ENCODE measurements at regions not wholly inside any gene's neighbourhood (a gene's known extent, or its start where the extent isn't known, plus 50 kb on each side); places are given as distances from the start of the nearest gene placed in this dataset.

- DNase-seq (ENCODE audit: low spot score), result no peak
- intact Hi-C loops (cut with DNase I), result no loop called here
Observed at GRCh38 chr4:31592293-31592692, 872.1 kb downstream of the PCDH7 start.

DNA sequence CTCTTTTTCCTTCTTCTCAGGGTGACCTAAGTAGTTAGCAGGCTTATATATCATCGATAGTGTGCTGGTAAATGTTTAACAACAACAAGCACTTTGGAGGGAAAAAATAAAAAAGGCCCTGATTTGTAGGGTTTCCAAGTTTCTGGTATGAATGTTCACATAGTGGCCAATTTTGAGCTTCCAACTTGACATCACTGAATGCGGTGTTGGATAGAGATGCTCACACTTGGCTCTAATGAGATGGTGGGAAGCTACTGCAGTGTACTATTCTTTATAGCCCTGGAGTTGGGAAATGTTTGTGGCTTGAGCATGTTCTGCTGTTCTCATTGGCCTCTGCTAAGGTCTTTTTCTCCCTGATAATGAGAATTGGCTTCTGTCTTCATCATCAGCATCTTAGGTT, 875.3 kb downstream of the PCDH7 start:
- intact Hi-C loops (cut with DNase I), result no loop called here
- no peak for DNase-seq (ENCODE audit: low spot score)

- intact Hi-C loops (cut with DNase I), result no loop called here
- DNase-seq (ENCODE audit: low spot score), result no peak
Observed at GRCh38 chr4:31598639-31599038, 878.5 kb downstream of the PCDH7 start.

DNA sequence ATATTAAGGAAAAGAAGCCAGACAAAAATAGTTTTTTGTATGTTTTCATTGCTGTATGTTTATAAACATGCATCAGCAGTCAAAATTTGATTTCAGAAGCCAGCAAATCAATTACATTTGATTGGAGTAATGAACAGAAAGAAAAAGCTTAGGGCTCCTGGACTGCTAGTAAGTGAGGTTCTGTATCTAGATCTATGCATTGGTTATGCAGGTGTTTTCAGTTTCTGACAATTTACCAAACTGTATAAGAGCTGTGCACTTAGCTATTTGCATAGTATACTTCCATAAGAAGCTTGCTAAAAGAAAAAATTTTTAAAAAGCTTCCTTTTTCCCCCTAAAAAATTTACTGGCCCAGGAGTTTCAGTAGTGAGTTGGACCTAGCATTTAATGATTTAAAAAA, 881.6 kb downstream of the PCDH7 start:
- intact Hi-C loops (cut with DNase I), result no loop called here
- no peak for DNase-seq (ENCODE audit: low spot score)

DNA sequence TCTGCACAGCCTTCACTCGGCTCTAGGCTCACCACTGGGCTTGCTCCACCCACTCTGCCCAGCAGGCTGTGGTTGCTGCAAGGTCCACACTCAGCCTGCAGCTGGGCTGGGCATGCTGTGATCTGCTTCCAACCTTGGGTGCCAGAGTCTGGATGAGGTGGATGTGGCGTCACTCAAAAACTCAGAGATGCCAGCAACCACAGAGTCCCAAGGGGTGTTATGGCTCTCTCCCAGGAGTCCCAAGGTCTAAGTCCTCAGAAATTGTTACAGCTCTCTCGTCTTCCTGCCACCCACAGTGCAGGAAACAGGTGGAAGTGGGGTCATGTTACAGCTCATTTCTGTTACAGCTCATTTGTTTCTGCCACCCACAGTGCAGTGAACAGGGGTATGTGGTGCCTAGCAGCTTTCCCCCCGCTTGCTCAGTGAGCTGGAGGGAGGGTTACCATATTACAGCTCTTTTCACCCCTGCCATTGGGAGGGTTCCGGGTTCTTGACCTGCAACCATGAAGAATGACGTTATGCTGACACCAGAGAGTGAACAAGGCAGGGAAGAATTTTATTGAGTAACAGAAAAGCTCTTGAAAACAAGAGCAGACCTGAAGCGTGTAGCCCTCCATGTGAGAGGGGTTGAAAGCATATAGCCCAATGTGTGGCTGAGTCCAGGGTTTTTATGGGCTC, 893.9 kb downstream of the PCDH7 start:
- no peak for DNase-seq (ENCODE audit: low spot score)
- intact Hi-C loops (cut with DNase I), result no loop called here

- no peak for DNase-seq (ENCODE audit: low spot score)
- intact Hi-C loops (cut with DNase I), result no loop called here
Observed at GRCh38 chr4:31617667-31618066, 897.5 kb downstream of the PCDH7 start.

- DNase-seq (ENCODE audit: low spot score), result no peak
- intact Hi-C loops (cut with DNase I), result no loop called here
Observed at GRCh38 chr4:31620476-31620875, 900.3 kb downstream of the PCDH7 start.

DNA sequence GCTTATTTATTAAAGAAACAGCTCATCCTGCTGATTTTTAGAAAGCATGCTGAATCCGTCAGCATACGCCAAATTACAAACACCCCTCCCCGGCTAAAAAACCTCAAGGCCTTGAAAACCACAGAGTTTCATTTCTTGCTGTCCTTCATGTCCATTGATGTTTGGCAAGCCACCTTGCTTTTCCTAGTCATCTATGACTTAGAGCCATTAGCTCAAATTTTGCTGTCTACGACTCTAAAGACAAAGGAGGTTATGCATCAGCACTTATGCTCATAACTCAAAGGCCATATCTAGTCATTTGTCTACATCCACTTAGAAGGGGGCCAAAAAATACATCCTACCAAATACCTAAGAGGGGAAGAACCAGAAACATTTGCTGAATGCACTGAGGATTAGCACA, 925.1 kb downstream of the PCDH7 start:
- DNase-seq (ENCODE audit: low spot score), result no peak
- intact Hi-C loops (cut with DNase I), result no loop called here

DNA sequence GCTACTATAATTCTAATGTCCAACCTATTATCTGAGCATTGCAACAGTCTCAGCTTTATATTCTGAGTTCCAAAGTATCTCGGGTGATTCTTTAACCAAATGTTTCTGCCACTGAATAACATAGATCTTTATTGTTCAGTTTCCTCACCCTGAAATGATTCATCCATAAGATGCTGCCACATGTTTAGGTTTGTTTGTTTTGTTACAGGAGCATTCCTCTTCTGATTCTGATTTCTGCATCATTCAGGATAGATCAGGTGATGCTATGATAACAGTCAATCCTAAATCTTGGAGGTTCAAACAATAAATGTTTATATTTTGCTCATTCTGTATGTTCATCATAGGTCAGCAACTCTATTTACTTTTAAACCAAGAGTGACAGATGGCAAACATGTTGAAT, 927.6 kb downstream of the PCDH7 start:
- DNase-seq (ENCODE audit: low spot score), result no peak
- intact Hi-C loops (cut with DNase I), result no loop called here

GRCh38 chr4:31649878-31650277, 929.7 kb downstream of the PCDH7 start:
- intact Hi-C loops (cut with DNase I), result no loop called here

GRCh38 chr4:31651541-31651940, 931.4 kb downstream of the PCDH7 start:
- intact Hi-C loops (cut with DNase I), result no loop called here
- no peak for DNase-seq (ENCODE audit: low spot score)

More at GRCh38 chr4:31649878-31650277, 929.7 kb downstream of the PCDH7 start:
- no peak for DNase-seq (ENCODE audit: low spot score)

GRCh38 chr4:31655328-31655727, 935.2 kb downstream of the PCDH7 start:
- intact Hi-C loops (cut with DNase I), result no loop called here
- DNase-seq (ENCODE audit: low spot score), result no peak

DNA sequence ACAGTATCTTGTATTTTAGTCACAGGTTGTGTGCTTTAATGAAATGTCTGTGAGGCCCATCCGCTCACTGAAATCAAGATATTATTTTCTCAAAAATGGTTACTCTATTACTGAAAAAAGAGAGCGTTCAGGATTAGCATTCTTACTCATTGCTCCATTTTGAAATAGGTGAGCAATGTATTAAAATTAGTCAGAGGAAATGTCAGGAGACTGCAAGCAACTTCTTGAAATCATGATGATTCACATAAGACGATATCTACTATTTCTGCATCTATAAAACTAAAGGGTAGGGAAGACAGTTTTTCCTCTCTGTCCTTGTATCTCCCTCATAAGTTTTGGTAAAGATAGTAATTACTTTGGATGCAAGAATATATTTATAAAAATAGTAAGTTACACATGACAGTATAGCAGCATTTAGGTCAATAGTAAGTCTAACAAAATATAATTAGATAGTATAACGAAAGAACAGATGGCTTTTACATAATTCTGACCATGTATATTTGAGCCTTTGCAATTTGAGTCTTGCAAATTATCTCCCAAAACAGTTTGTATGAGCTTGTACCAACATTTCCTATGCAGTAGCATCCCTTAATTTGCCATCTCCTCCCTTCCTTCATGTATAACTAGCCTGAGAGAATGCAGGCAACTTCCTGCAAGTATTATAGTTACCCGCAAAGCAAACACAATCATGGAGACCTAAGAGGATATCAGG, 937.8 kb downstream of the PCDH7 start:
- DNase-seq (ENCODE audit: low spot score), result no peak
- intact Hi-C loops (cut with DNase I), result no loop called here

DNA sequence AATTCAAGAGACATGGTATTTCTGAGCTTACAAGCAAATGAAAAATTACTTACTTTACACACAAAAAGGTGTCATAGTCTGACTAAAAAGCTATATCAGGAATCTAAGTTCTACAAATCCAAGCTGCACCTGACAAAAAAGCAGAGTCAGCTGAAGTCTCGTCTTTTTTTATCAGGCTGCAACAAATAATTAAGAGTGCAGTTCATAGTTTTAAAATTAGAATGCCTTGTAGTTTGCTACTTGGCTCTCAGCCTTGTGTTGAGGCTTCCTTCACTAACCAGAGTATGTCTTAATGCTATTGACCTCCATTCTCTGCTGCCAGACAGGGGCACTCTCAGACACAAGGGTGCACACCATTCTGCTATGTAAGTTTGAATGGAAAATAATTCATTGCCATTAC, 940.7 kb downstream of the PCDH7 start:
- intact Hi-C loops (cut with DNase I), result no loop called here
- DNase-seq (ENCODE audit: low spot score), result no peak

DNA sequence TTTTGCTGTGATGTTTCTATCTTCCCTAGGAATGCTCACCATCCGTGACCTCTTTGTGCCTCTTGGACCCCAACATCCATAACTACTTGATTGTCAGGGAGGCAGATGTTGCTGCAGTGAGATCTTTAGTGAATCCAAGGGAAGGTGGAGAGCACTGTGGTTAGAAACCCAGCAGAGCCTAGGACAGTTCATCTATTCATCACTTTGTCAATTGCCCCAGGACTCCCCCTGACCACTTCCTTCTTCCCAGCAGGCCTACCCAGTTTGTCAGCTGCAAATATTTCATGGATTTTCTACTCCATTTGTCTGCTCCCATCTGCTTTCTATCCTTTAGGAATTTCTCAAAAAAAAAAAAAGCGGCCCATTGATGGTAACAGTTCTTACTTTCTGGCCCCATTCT, 942.8 kb downstream of the PCDH7 start:
- DNase-seq (ENCODE audit: low spot score), result no peak
- intact Hi-C loops (cut with DNase I), result no loop called here

DNA sequence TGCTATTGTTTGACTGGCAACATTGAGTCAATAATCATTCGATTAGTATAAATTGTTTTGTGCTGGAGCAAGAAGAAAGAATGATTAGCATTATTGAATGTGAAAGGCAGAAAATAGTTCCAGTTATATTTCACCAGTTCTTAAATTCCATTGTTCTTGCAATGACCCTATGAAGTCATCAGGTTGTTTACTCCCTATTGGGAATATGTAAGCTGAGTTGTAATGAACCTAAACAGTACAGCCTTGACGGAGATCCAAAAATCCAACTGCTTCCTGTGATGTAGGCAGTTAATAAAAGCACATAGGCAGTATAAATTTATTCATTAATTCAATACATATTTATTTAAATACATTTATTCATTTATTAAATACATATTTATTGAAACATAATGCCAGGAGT, 947.5 kb downstream of the PCDH7 start:
- intact Hi-C loops (cut with DNase I), result no loop called here
- DNase-seq (ENCODE audit: low spot score), result no peak

GRCh38 chr4:31674313-31674947, 954.3 kb downstream of the PCDH7 start:
- intact Hi-C loops (cut with DNase I), result no loop called here
- no peak for DNase-seq (ENCODE audit: low spot score)

DNA sequence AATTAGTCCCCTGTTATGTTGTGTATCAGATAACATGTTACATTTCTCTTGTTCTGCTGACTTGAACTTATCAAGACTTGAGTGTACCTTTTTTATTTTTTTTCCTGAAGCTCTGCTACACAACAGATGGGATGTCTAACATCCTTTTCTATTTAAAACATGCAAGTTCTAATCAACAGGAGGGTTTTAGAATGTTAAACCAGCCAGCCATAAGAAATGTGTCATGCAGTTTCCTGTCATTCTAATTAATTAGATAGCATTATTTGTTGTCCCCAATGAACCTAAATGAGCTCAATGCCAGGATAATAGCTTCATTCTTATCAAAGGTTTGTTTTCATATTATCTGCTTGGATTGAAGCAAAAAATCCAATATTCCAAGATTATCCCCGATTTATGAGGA, 958.2 kb downstream of the PCDH7 start:
- intact Hi-C loops (cut with DNase I), result no loop called here
- no peak for DNase-seq (ENCODE audit: low spot score)

GRCh38 chr4:31682796-31683195, 962.6 kb downstream of the PCDH7 start:
- intact Hi-C loops (cut with DNase I), result no loop called here
- no peak for DNase-seq (ENCODE audit: low spot score)

GRCh38 chr4:31687717-31688342, 967.7 kb downstream of the PCDH7 start:
- DNase-seq (ENCODE audit: low spot score), result no peak
- intact Hi-C loops (cut with DNase I), result no loop called here
